Upper lobe of left lung (tissue), 6 donors: ENCODE measurements at regions not wholly inside any gene's neighbourhood (a gene's known extent, or its start where the extent isn't known, plus 50 kb on each side); places are given as distances from the start of the nearest gene placed in this dataset.

Experiments
- ATAC-seq, 2 donors: fragments of 200-7000 bp; cut with Tn5 transposase; one replicate each; pipeline ENCODE4 v1.9.1; 2022; ENCODE audit warnings: mild to moderate bottlenecking in 2 of 2, moderate library complexity in 2 of 2; ENCODE audit not compliant: low FRiP score in 2 of 2
- DNase-seq, 2 donors: peaks; one replicate each; pipeline ENCODE4 v3.0.0-alpha.2; 2019 to 2020
- H3K27ac ChIP-seq, 4 donors: fragments of 200-600 bp; sonication (generic); one replicate each; pipeline ENCODE4 v1.5.1; 2016 to 2019
- H3K27me3 ChIP-seq, 4 donors: fragments of 200-600 bp; sonication (generic); one replicate each; pipeline ENCODE4 v1.5.1; 2017 to 2019
- H3K36me3 ChIP-seq, 4 donors: fragments of 200-600 bp; sonication (generic); one replicate each; pipeline ENCODE4 v1.5.1; 2016 to 2019
- H3K4me1 ChIP-seq, 4 donors: fragments of 200-600 bp; sonication (generic); one replicate each; pipeline ENCODE4 v1.5.1; 2018 to 2019
- H3K4me3 ChIP-seq, 4 donors: fragments of 200-600 bp; sonication (generic); one replicate each; pipeline ENCODE4 v1.5.1; 2017 to 2019; ENCODE audit warnings: mild to moderate bottlenecking in 2 of 4, moderate library complexity in 1 of 4
- H3K9me3 ChIP-seq, 4 donors: fragments of 200-600 bp; sonication (generic); one replicate each; pipeline ENCODE4 v1.5.1; 2018 to 2019
- EP300 ChIP-seq, 4 donors: sonication (generic); formaldehyde crosslinking; IDR thresholded peaks; one replicate each; pipeline ENCODE4 v1.5.1; 2017; ENCODE audit warnings: antibody characterized with exemption in 4 of 4, control low read depth in 2 of 4
- POLR2A ChIP-seq, 4 donors: fragments of 450-650 bp; IDR thresholded peaks; one replicate each; pipeline ENCODE4 v1.5.1; 2016 to 2017; ENCODE audit warnings: antibody characterized with exemption in 4 of 4, mild to moderate bottlenecking in 2 of 4
- POLR2AphosphoS5 ChIP-seq, 2 donors: sonication (generic); formaldehyde crosslinking; IDR thresholded peaks; one replicate each; pipeline ENCODE4 v1.5.1; 2017; ENCODE audit warnings: antibody characterized with exemption in 2 of 2
- WGBS, 2 donors: methylation state at CpG; one replicate each; pipeline ENCODE4 v1.1.5; 2017 to 2018; 5-methylcytosine and 5-hydroxymethylcytosine counted together
- TF ChIP-seq, protein P1 (sequence below), 6 experiments: fragments of 450-650 bp in 4 of 6; fragments of 200-600 bp in 2 of 6; sonication (generic) in 2 of 6; IDR thresholded peaks; one replicate each; pipeline ENCODE4 v1.5.1; 2016 to 2019; ENCODE audit warnings: antibody characterized with exemption in 6 of 6
- donor health status: DM: no; HTN: no; CAD: no; lungs with moderate emphysema.
- donor health status: DM: no; HTN: yes; CAD: no; lungs with severe emphysema.

DNA sequence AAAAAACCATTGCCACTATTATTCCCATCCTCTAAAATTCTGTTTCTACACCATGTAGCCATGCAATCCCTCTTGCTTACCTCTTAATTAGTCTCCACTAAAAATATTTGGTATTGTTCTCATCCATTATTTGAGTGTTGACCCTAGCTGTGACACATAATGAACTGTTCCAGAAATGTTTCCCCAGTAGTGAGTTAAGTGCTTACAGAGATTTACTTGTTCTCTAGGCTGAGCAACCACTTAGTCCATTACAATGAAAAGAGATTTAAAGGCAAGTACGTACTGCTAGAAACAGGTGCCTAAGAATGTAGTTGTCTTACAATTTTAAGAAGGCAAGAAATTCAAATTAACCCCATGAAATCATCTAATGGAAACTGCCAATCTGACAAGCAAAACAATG, 112.7 kb upstream of the PTPN13 start:
- H3K9me3 ChIP-seq: no peaks in the 10 kb centered on the region
- WGBS, 2 donors: 50 to 67% methylated on average over 1 of the region's 1 CpG
- H3K27me3 ChIP-seq: no peaks in the 10 kb centered on the region
- ATAC-seq (no peak), DNase-seq (no peak)
- no peak for TF ChIP-seq POLR2A (IDR thresholded peaks at IDR 0.05)
- no peak for TF ChIP-seq POLR2AphosphoS5 (IDR thresholded peaks at IDR 0.05)
- no peak for TF ChIP-seq EP300 (IDR thresholded peaks at IDR 0.05)
- TF ChIP-seq, protein P1, sequence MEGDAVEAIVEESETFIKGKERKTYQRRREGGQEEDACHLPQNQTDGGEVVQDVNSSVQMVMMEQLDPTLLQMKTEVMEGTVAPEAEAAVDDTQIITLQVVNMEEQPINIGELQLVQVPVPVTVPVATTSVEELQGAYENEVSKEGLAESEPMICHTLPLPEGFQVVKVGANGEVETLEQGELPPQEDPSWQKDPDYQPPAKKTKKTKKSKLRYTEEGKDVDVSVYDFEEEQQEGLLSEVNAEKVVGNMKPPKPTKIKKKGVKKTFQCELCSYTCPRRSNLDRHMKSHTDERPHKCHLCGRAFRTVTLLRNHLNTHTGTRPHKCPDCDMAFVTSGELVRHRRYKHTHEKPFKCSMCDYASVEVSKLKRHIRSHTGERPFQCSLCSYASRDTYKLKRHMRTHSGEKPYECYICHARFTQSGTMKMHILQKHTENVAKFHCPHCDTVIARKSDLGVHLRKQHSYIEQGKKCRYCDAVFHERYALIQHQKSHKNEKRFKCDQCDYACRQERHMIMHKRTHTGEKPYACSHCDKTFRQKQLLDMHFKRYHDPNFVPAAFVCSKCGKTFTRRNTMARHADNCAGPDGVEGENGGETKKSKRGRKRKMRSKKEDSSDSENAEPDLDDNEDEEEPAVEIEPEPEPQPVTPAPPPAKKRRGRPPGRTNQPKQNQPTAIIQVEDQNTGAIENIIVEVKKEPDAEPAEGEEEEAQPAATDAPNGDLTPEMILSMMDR (IDR thresholded peaks at IDR 0.05): no peak
- no peak overlapping the region for H3K27ac ChIP-seq
- H3K36me3 ChIP-seq: no peaks in the 10 kb centered on the region
- H3K4me1 ChIP-seq: peaks cover 0 to 4% (median 0%) of the 10 kb centered on the region in 4 donors
- no peak overlapping the region for H3K4me3 ChIP-seq

DNA sequence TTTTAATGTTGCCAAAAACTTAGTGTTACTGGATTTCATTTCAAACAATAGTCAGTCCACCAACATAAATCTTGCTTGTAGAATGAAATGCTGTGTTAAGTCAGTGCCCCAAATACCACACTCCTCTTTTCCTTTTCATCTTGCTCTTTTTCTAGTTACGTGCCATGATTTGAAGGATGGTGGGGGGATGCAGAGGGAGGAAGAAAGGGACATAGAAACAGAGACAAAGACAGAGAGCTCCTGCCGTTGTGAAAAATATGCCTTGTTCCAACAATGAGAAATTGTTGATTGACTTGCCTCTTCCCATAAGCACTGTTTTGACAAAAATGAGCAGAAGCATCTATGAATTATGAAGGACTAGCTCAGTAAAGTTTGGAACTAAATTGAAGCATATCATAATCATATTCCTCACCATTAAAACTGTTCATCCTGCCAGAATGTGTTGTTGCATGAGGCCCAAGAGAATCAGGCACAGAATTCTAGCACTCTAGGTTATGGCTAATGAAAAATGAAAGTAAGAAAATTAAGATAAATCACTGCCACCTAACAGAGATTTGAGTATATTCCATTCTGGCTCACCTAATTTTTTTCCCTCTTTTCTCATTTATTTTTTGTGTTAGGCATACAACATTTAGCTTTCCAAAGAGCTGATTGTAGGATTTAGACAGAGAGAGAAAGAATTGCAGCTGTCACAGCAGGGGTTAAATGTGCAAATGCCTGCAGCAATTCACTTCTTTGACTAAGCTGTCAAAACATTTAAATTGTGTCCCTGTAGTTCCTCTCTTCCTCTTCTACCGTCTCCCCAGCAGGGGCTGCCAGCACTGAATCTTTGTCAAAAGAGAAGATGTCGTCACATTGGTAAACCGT, 111.6 kb upstream of the PTPN13 start:
- TF ChIP-seq EP300 (IDR thresholded peaks at IDR 0.05): no peak
- TF ChIP-seq, protein P1 (IDR thresholded peaks at IDR 0.05): no peak
- no peak for TF ChIP-seq POLR2AphosphoS5 (IDR thresholded peaks at IDR 0.05)
- TF ChIP-seq POLR2A (IDR thresholded peaks at IDR 0.05): no peak
- H3K36me3 ChIP-seq: no peaks in the 10 kb centered on the region
- H3K27ac ChIP-seq: no peak overlapping the region
- H3K4me3 ChIP-seq: no peak overlapping the region
- H3K9me3 ChIP-seq: no peaks in the 10 kb centered on the region
- ATAC-seq (no peak), DNase-seq (no peak)
- no peaks in the 10 kb centered on the region for H3K27me3 ChIP-seq
- 49 to 52% methylated on average over 5 of the region's 5 CpGs for WGBS, 2 donors
- H3K4me1 ChIP-seq: peaks cover 0 to 4% (median 0%) of the 10 kb centered on the region in 4 donors

GRCh38 chr4:86483173-86483490, 111.0 kb upstream of the PTPN13 start:
- H3K4me1 ChIP-seq: peaks cover 0 to 4% (median 0%) of the 10 kb centered on the region in 4 donors
- DNase-seq: no peak
- ATAC-seq: no peak
- no peak overlapping the region for H3K27ac ChIP-seq
- 50 to 56% methylated on average over 2 of the region's 2 CpGs for WGBS, 2 donors
- H3K4me3 ChIP-seq: no peak overlapping the region
- no peaks in the 10 kb centered on the region for H3K27me3 ChIP-seq
- TF ChIP-seq, protein P1 (IDR thresholded peaks at IDR 0.05): no peak
- no peak for TF ChIP-seq POLR2AphosphoS5 (IDR thresholded peaks at IDR 0.05)
- no peak for TF ChIP-seq EP300 (IDR thresholded peaks at IDR 0.05)
- no peak for TF ChIP-seq POLR2A (IDR thresholded peaks at IDR 0.05)
- no peaks in the 10 kb centered on the region for H3K36me3 ChIP-seq
- H3K9me3 ChIP-seq: no peaks in the 10 kb centered on the region

DNA sequence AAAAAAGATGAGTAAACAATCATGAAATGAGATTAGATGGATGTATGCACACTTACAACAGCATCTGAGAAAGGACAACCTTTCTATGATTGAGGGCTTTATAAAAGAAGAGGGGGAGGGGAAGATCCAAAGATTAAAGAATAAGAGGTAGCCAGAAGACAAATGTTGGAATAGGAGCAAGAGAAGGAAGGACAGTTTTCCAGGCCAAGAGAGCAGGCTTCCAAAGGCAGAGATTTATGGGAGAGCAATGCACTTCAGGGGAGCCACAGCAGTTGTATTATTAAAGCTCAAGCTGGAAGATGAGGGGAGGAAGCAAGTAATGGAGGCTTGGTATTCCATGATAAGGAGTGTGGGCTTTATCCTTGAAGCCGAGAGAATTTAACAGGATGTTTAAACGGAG, 110.3 kb upstream of the PTPN13 start:
- Histone ChIP-seq H3K4me1 (peaks cover 0 to 4% (median 0%) of the 10 kb centered on the region in 4 donors), H3K4me3 (no peak overlapping the region), H3K27me3 (no peaks in the 10 kb centered on the region), H3K36me3 (no peaks in the 10 kb centered on the region), H3K27ac (no peak overlapping the region), H3K9me3 (no peaks in the 10 kb centered on the region)
- 59 to 82% methylated on average over 2 of the region's 2 CpGs for WGBS, 2 donors
- ATAC-seq (no peak), DNase-seq (no peak)
- TF ChIP-seq POLR2AphosphoS5 (IDR thresholded peaks at IDR 0.05): no peak
- TF ChIP-seq, protein P1 (IDR thresholded peaks at IDR 0.05): no peak
- no peak for TF ChIP-seq POLR2A (IDR thresholded peaks at IDR 0.05)
- no peak for TF ChIP-seq EP300 (IDR thresholded peaks at IDR 0.05)

DNA sequence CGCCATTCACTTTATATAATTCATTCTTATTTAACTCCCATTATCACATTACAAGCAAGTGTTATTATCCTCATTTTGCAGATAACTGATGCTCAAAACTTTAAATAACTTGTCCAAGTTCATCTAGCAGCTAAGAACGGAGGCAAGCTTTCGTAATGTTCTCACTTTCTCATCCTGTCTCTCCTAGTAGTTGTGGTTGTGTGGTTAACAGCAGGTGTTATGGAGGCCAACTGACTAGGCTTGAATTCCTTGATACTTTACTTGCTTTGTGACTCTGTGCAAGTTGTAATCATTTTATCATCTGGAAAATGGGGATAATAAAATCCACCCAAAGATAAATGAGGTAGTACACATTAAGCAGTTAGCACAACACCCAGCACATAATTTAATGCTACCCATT, 109.9 kb upstream of the PTPN13 start:
- no peaks in the 10 kb centered on the region for H3K36me3 ChIP-seq
- no peaks in the 10 kb centered on the region for H3K27me3 ChIP-seq
- WGBS, 2 donors: 70 to 76% methylated on average over 3 of the region's 3 CpGs
- no peaks in the 10 kb centered on the region for H3K9me3 ChIP-seq
- peaks cover 0 to 4% (median 0%) of the 10 kb centered on the region in 4 donors for H3K4me1 ChIP-seq
- no peak overlapping the region for H3K27ac ChIP-seq
- no peak for TF ChIP-seq EP300 (IDR thresholded peaks at IDR 0.05)
- TF ChIP-seq POLR2AphosphoS5 (IDR thresholded peaks at IDR 0.05): no peak
- TF ChIP-seq, protein P1 (IDR thresholded peaks at IDR 0.05): no peak
- TF ChIP-seq POLR2A (IDR thresholded peaks at IDR 0.05): no peak
- no peak for DNase-seq
- H3K4me3 ChIP-seq: no peak overlapping the region
- no peak for ATAC-seq
